Right cardiac atrium (tissue), 5 donors: ENCODE measurements at regions not wholly inside any gene's neighbourhood (a gene's known extent, or its start where the extent isn't known, plus 50 kb on each side); places are given as distances from the start of the nearest gene placed in this dataset.
A peak's percentile ranks its signal among the peaks of the same experiment; 100 is the strongest.
"Not testable (repeated sequence)": the region's sequence is repeated elsewhere in the genome, so short reads cannot be mapped to it uniquely, and the experiment has no call there.

Experiments
- ATAC-seq, 2 donors: fragments of 200-7000 bp; cut with Tn5 transposase; one replicate each; pipeline versions ENCODE4 v1.8.0 to v1.9.1; 2020; ENCODE audit warnings: moderate library complexity in 2 of 2, mild to moderate bottlenecking in 1 of 2
- DNase-seq, 3 donors: peaks; one replicate each; pipeline ENCODE4 v3.0.0-alpha.2; 2020
- H3K27ac ChIP-seq: one replicate; pipeline ENCODE4 v1.5.1; 2013; ENCODE audit warnings: mild to moderate bottlenecking, low read length, control low read depth, moderate library complexity
- H3K27me3 ChIP-seq: one replicate; pipeline ENCODE4 v1.6.1; 2013; ENCODE audit not compliant: control insufficient read depth, insufficient read depth
- H3K4me1 ChIP-seq: one replicate; pipeline ENCODE4 v1.6.1; 2013; ENCODE audit warnings: low read length; ENCODE audit not compliant: control insufficient read depth, insufficient read depth
- H3K4me3 ChIP-seq: one replicate; pipeline ENCODE4 v1.5.1; 2013; ENCODE audit warnings: low read length, control low read depth
- H3K9me3 ChIP-seq: one replicate; pipeline ENCODE4 v1.6.1; 2013; ENCODE audit warnings: low read length; ENCODE audit not compliant: control insufficient read depth
- WGBS: extraction: QIAGEN DNeasy Blood & Tissue Kit; methylation state at CpG from one replicate; pipeline ENCODE4 v1.1.7; 2013; 5-methylcytosine and 5-hydroxymethylcytosine counted together
- intact Hi-C, 4 donors: fragments of 100-400 bp; cut with DNase I; formaldehyde crosslinking; loops; one replicate each; pipeline versions ENCODE4 v1.11.0 to v1.14.0; 2022 to 2023
- donor health status: healthy with polysubstance abuse.
- donor health status: DM: no; HTN: yes; CAD: no.
- donor health status: DM: no; HTN: no; CAD: no.
- donor health status: DM: no; HTN: yes; CAD: no; lungs with severe emphysema.
- donor health status: DM: yes; HTN: yes; CAD: no.

DNA sequence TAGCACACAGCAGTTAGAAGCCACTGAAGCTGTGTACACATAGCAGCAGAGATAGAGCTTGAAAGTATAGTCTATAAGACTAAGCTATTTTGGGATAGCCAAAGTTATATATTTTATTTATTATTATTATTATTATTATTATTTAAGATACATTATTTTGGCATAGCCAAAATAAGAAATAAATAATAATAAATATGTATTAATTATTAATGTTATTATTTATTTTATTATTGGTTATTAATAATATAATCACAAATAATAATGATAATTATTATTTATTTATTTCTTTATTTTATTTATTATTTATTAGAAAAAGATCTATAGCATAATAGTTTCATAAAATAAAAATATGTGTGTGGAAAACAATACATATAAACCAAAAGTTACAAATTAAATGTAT is 107.2 kb upstream of the FOXK1 start:
- H3K4me3 ChIP-seq: no peak overlapping the region
- no peaks in the 10 kb centered on the region for H3K4me1 ChIP-seq
- no peak overlapping the region for H3K27ac ChIP-seq
- intact Hi-C loops: no loop called here
- DNase-seq: no peak
- H3K27me3 ChIP-seq: no peaks in the 10 kb centered on the region
- ATAC-seq: no peak
- H3K9me3 ChIP-seq: no peaks in the 10 kb centered on the region

DNA sequence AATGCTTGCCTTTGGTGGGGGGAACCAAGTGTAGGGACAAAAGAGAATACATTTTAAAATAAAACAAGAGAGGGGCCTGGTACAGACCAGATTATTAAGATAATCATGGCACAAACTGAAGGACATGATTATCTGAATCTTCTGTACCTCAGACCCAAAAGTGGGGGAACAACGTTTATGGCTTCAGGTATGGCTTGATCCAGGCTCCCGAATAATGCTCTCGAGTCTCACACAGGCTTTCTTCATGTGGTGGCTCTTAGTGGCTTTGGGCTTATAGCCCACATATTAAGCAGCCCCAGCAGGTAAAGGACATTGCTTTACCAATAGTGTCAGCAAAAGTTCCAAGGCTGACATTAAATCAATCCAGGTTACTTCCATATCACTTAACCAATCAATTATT is 106.8 kb upstream of the FOXK1 start:
- H3K4me3 ChIP-seq: no peak overlapping the region
- DNase-seq (no peak), ATAC-seq (no peak)
- H3K9me3 ChIP-seq: no peaks in the 10 kb centered on the region
- H3K27me3 ChIP-seq: no peaks in the 10 kb centered on the region
- intact Hi-C loops: no loop called here
- no peaks in the 10 kb centered on the region for H3K4me1 ChIP-seq
- WGBS: 92% methylated on average over 3 of the region's 3 CpGs
- no peak overlapping the region for H3K27ac ChIP-seq

DNA sequence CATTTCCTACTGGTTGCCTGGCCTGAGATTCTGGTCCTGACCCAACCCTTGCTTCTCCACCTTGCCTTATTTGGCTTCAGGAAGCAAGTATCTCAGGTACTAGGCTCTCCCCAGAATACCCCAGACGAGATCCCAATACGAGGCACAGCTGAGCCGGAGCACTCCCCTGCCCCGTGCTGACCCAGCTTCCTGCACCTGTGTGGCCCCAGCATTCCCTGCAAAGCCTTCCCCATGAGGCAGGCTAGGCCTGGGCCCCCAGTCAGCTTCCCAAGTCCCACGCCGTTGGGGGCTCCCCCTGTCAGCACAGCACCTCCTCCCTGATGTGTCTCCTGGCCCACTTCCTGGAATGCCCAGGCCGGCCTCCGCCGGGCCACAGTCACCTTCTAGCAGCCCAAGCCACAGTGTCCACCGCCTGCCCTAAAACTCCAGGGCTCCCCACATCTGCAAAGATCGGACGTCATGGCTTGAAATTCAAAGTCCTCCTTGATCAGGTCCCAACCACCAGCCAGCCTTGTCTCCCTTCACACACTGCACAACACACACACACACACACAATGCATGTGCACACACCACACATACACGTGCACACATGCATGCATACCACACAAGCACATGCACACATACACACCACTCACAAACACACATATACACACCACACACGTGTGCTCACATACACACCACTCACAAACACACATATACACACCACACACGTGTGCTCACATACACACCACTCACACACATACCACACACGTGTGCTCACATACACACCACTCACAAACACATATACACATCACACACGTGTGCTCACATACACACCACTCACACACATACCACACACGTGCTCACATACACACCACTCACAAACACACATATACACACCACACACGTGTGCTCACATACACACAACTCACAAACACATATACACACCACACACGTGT is 78.9 kb upstream of the FOXK1 start:
- DNase-seq (no peak), ATAC-seq (no peak)
- intact Hi-C loops: no loop called here
- H3K9me3 ChIP-seq: no peaks in the 10 kb centered on the region
- H3K4me3 ChIP-seq: no peak overlapping the region
- no peaks in the 10 kb centered on the region for H3K4me1 ChIP-seq
- H3K27ac ChIP-seq: no peak overlapping the region
- WGBS: 80% methylated on average over 20 of the region's 20 CpGs
- no peaks in the 10 kb centered on the region for H3K27me3 ChIP-seq

DNA sequence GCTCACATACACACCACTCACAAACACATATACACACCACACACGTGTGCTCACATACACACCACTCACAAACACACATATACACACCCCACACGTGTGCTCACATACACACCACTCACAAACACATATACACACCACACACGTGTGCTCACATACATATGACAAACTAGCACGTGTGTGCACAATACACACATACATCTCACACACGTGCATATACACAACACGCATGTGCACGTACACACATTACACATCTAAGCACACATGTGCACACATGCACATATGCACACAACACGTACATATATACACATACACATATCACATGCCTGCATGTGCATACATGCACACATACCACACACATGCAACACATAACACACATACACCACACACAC is 78.3 kb upstream of the FOXK1 start:
- intact Hi-C loops: no loop called here
- no peak for DNase-seq
- Histone ChIP-seq H3K9me3 (no peaks in the 10 kb centered on the region), H3K4me3 (no peak overlapping the region), H3K4me1 (no peaks in the 10 kb centered on the region), H3K27me3 (no peaks in the 10 kb centered on the region), H3K27ac (no peak overlapping the region)
- no peak for ATAC-seq
- WGBS: 94% methylated on average over 8 of the region's 8 CpGs

DNA sequence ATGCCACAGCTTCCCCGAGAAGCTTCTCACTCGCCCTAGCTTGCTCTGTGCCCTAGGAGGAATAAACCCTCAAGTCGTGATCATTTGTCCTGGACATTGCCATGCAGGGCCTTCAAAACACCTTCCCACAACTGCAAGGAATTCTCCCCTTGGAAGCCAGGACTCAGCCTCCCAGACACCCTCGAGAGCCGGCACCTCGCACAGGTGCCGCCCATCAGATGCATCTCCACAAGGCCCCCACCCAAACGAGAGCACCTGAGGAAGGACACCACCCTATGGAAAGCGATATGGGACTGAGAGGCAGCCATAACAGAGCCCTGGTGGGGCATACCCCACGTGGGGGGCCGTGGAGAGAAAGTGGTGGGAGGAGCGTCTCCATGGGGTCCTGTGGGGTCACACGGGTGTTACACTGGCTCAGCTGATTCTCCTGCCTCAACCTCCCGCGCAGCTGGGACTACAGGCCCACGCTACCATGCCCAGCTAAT is 77.6 kb upstream of the FOXK1 start:
- Histone ChIP-seq H3K27me3 (no peaks in the 10 kb centered on the region), H3K4me3 (no peak overlapping the region), H3K9me3 (no peaks in the 10 kb centered on the region), H3K4me1 (no peaks in the 10 kb centered on the region), H3K27ac (no peak overlapping the region)
- DNase-seq (no peak), ATAC-seq (no peak)
- WGBS: 81% methylated on average over 16 of the region's 16 CpGs
- intact Hi-C loops: no loop called here

DNA sequence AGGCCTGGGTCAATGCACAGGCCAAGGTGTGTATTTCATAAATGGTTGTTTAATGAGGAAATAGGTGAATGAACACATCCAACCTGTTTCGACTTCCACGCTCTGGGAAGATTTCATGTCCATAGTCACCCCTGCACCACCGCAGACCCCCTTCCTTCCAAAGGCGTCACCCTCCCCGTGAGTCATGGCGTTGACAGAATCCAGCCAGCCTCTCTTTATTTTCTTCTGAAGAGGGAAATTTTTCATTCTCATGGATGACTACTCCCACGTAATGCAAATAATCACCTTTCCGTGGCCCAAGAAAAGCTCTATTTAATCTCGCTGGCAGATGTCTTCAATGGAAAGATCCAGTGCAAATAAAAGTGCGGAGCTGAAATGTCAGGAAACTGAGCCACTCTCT is 75.3 kb upstream of the FOXK1 start:
- 74% methylated on average over 10 of the region's 10 CpGs for WGBS
- H3K4me3 ChIP-seq: no peak overlapping the region

DNA sequence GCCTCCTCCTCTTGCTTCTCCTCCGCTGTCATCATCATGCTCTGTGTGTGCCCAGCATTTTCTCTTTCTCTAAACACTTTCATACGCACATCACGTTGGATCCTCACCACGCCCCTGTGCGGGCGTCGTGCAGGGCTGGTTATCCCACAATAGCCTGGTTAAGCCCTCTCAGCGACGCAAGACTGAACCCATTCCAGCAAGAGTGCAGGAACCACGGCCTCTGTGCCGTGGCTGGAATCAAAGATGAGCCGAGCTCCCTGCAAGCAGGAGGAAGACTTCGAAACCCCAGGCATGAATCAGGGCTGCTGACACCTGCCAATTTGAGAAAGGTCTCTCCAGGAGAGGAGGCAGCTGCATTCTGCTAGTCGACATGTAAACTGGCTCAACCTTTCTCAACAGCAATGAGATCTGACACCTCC is 74.8 kb upstream of the FOXK1 start:
- intact Hi-C loops: no loop called here
- H3K27me3 ChIP-seq: no peaks in the 10 kb centered on the region
- H3K4me1 ChIP-seq: no peaks in the 10 kb centered on the region
- H3K27ac ChIP-seq: no peak overlapping the region
- WGBS: 71% methylated on average over 14 of the region's 14 CpGs
- DNase-seq (no peak), ATAC-seq (no peak)
- no peak overlapping the region for H3K4me3 ChIP-seq
- H3K9me3 ChIP-seq: no peaks in the 10 kb centered on the region

More for the DNA sequence above, 75.3 kb upstream of the FOXK1 start:
- DNase-seq (no peak), ATAC-seq (no peak)
- no peaks in the 10 kb centered on the region for H3K4me1 ChIP-seq
- H3K27ac ChIP-seq: no peak overlapping the region
- no peaks in the 10 kb centered on the region for H3K9me3 ChIP-seq
- intact Hi-C loops: no loop called here
- H3K27me3 ChIP-seq: no peaks in the 10 kb centered on the region

DNA sequence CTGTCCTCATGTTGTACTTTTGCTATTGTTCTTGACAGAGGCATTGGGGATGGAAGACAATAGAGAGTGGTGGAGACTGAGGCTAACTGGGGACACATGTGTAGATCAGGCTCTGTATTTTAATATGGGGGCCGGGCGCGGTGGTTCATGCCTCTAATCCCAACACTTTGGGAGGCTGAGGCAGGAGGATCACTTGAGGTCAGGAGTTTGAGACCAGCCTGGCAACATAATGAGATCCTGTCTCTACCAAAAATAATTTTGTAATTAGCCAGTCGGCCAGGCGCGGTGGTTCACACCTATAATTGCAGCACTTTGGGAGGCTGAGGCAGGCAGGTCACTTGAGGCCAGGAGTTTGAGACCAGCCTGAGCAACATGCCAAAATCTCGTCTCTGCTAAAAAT is 72.5 kb upstream of the FOXK1 start:
- H3K4me3 ChIP-seq, H3K4me1 ChIP-seq, ATAC-seq, H3K27me3 ChIP-seq, H3K9me3 ChIP-seq, intact Hi-C loops, H3K27ac ChIP-seq: not testable (repeated sequence)
- DNase-seq: peak in 1 of 3 donors; percentile 7
- 94% methylated on average over 7 of the region's 7 CpGs for WGBS

DNA sequence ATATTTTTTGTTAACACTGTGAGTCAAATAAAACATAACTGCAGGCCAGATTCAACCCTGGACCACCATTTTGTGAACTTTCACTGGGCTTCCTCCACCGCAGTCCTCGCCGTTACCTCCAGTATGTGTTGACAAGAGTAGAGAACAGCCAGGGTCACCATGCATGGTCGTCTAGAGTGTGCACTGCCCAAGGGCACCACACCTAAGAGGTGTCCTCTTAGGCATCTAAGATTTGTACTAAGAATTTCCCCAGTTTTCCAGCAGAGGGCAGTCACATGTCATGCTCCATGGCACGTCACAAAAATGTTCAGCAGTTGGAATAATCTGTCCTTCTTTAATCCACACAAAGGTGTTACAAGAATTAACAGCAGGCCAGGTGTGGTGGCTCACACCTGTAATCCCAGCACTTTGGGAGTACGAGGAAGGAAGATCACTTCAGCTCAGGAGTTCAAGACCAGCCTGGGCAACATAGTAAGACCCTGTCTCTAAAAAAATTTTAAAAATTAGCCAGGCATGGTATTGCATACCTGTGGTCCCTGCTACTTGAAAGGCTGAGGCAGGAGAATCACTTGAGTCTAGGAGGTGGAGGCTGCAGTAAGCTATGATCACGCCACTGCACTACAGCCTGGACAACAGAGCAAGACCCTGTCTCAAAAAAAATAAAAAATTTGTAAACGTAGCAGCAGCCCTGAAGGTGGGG is 71.2 kb upstream of the FOXK1 start:
- no peak overlapping the region for H3K4me3 ChIP-seq
- 45% methylated on average over 8 of the region's 8 CpGs for WGBS
- H3K9me3 ChIP-seq: no peaks in the 10 kb centered on the region
- H3K4me1 ChIP-seq: no peaks in the 10 kb centered on the region
- peak in 2 of 3 donors; percentile 19 to 55 for DNase-seq
- H3K27ac ChIP-seq: no peak overlapping the region
- ATAC-seq: peak; percentile 54 to 75
- no peaks in the 10 kb centered on the region for H3K27me3 ChIP-seq
- intact Hi-C loops: loop anchor here in 2 of 4 donors (10.0 kb wide), 2 partner anchors 144 to 474 kb away; no protein-coding TSS in a partner anchor

DNA sequence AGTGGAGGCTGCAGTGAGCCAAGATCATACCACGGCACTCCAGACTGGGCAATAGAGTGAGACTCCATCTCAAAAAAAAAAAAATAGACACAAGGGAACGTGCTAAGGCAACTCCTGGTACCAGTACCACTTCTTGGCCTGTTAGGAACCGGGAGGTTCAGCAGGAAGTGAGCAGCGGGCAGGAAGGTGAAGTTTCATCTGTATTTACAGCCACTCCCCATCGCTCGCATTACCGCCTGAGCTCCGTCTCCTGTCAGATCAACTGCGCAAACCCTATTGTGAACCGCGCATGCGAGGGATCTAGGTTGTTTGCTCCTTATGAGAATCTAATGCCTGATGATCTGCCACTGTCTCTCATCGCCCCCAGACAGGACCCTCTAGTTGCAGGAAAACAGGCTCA is 69.9 kb upstream of the FOXK1 start:
- DNase-seq (peak in 1 of 3 donors; percentile 32), ATAC-seq (no peak)
- intact Hi-C loops: loop anchor here in 2 of 4 donors (10.0 kb wide), 2 partner anchors 143 to 473 kb away; no protein-coding TSS in a partner anchor
- Histone ChIP-seq H3K9me3 (no peaks in the 10 kb centered on the region), H3K4me1 (no peaks in the 10 kb centered on the region), H3K4me3 (no peak overlapping the region), H3K27ac (no peak overlapping the region), H3K27me3 (no peaks in the 10 kb centered on the region)
- 94% methylated on average over 13 of the region's 13 CpGs for WGBS
